Left lobe of liver (tissue), 2 donors: ENCODE measurements at regions not wholly inside any gene's neighbourhood (a gene's known extent, or its start where the extent isn't known, plus 50 kb on each side); places are given as distances from the start of the nearest gene placed in this dataset.
"Not testable (repeated sequence)": the region's sequence is repeated elsewhere in the genome, so short reads cannot be mapped to it uniquely, and the experiment has no call there.

Experiments
- ATAC-seq: fragments of 200-7000 bp; cut with Tn5 transposase; one replicate; pipeline ENCODE4 v1.9.1; 2020; ENCODE audit warnings: mild to moderate bottlenecking, moderate library complexity
- DNase-seq: peaks from one replicate; pipeline ENCODE4 v3.0.0-alpha.2; 2020; ENCODE audit warnings: low spot score
- donor health status: DM: no; HTN: no; CAD: no; lungs with moderate emphysema.
- donor health status: DM: no; HTN: yes; CAD: no.

GRCh38 chr2:6181525-6181924 lies 489.3 kb downstream of the SOX11 start:
- ATAC-seq, result no peak
- no peak for DNase-seq

GRCh38 chr2:6181926-6182325 lies 489.7 kb downstream of the SOX11 start:
- ATAC-seq (no peak), DNase-seq (no peak)

GRCh38 chr2:6183226-6183625 lies 491.0 kb downstream of the SOX11 start:
- ATAC-seq (no peak), DNase-seq (no peak)

- ATAC-seq (no peak), DNase-seq (no peak)
Measured at GRCh38 chr2:6184532-6185292, 492.5 kb downstream of the SOX11 start.

GRCh38 chr2:6186332-6187151 lies 494.4 kb downstream of the SOX11 start:
- no peak for DNase-seq

GRCh38 chr2:6196449-6196848 lies 504.3 kb downstream of the SOX11 start:
- ATAC-seq (no peak), DNase-seq (no peak)

More at GRCh38 chr2:6186332-6187151, 494.4 kb downstream of the SOX11 start:
- peak; percentile 55 for ATAC-seq

GRCh38 chr2:6198370-6198919 lies 506.3 kb downstream of the SOX11 start:
- ATAC-seq, DNase-seq: not testable (repeated sequence)

GRCh38 chr2:6202756-6203155 lies 510.6 kb downstream of the SOX11 start:
- DNase-seq (no peak), ATAC-seq (peak; percentile 60)

- peak; percentile 67 for ATAC-seq
- DNase-seq, result no peak
Measured at GRCh38 chr2:6203291-6203959, 511.2 kb downstream of the SOX11 start.

- ATAC-seq (no peak), DNase-seq (no peak)
Measured at GRCh38 chr2:6206882-6207281, 514.7 kb downstream of the SOX11 start.

GRCh38 chr2:6211236-6211635 lies 519.1 kb downstream of the SOX11 start:
- DNase-seq (no peak), ATAC-seq (no peak)

GRCh38 chr2:6212491-6212890 lies 520.3 kb downstream of the SOX11 start:
- ATAC-seq (no peak), DNase-seq (no peak)

GRCh38 chr2:6213056-6213780 lies 521.0 kb downstream of the SOX11 start:
- ATAC-seq (no peak), DNase-seq (no peak)

GRCh38 chr2:6214471-6214870 lies 522.3 kb downstream of the SOX11 start:
- DNase-seq (no peak), ATAC-seq (no peak)

GRCh38 chr2:6215053-6215452 lies 522.9 kb downstream of the SOX11 start:
- ATAC-seq, result no peak
- no peak for DNase-seq

- DNase-seq, result no peak
- ATAC-seq, result no peak
Measured at GRCh38 chr2:6216234-6216633, 524.0 kb downstream of the SOX11 start.

- ATAC-seq (no peak), DNase-seq (no peak)
Measured at GRCh38 chr2:6218926-6219325, 526.7 kb downstream of the SOX11 start.

GRCh38 chr2:6219906-6220305 lies 527.7 kb downstream of the SOX11 start:
- DNase-seq (no peak), ATAC-seq (no peak)

GRCh38 chr2:6222296-6222695 lies 530.1 kb downstream of the SOX11 start:
- DNase-seq (no peak), ATAC-seq (no peak)

- DNase-seq, result no peak
- no peak for ATAC-seq
Measured at GRCh38 chr2:6224267-6224666, 532.1 kb downstream of the SOX11 start.

GRCh38 chr2:6228251-6228650 lies 536.1 kb downstream of the SOX11 start:
- ATAC-seq (no peak), DNase-seq (no peak)
